GM23248 (cell line): ENCODE measurements at regions not wholly inside any gene's neighbourhood (a gene's known extent, or its start where the extent isn't known, plus 50 kb on each side); places are given as distances from the start of the nearest gene placed in this dataset.

Experiments
- EZH2 ChIP-seq: fragments of 200-600 bp; sonication (generic); IDR thresholded peaks from 2 replicates; pipeline ENCODE4 v1.6.1; 2018; ENCODE audit warnings: antibody characterized with exemption, mild to moderate bottlenecking; ENCODE audit not compliant: insufficient read depth, poor library complexity, severe bottlenecking
- EZH2phosphoT487 ChIP-seq: fragments of 200-600 bp; sonication (generic); IDR thresholded peaks from 2 replicates; pipeline ENCODE4 v1.6.1; 2018; ENCODE audit warnings: antibody characterized with exemption, moderate library complexity, mild to moderate bottlenecking, low read depth; ENCODE audit not compliant: insufficient read depth

DNA sequence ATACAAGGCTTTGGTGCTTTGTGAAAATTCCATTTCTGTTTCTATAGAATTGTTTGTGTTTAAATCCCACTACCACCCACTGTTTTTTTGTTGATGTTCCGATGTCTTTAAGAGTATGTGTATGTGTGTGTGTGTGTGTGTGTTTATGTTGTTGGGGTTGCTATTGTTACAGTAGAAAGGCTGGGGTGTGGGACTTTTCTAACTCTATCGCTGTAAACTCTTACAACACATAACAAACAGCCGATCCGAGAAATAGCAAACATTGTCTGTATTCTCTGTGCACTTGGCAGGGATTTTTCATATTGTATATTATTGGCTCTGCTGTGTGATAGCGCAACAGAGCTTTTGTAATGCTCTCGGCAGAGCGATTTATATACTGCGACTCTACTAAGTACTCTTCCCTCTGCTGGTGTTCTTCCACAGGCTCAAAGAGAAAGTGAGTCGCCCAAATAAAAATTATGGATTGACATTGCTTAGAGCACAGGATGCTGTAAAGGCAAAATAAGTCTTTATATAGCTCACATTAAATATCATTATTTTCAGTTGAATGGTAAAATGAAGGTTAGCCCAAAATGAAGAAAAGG lies 492.2 kb upstream of the ARRDC3 start:
- TF ChIP-seq EZH2phosphoT487 (no peak), EZH2 (no peak)
